ENCODE measurements at regions not wholly inside any gene's neighbourhood (a gene's known extent, or its start where the extent isn't known, plus 50 kb on each side); places are given as distances from the start of the nearest gene placed in this dataset.

GRCh38 chr4:159008671-159009070 lies 94.2 kb upstream of the RAPGEF2 start:
- no peak overlapping the region for H3K27ac Mint-ChIP-seq
- no peak for TF ChIP-seq CTCF (conservative IDR thresholded peaks at IDR 0.05)
- no peak for DNase-seq (ENCODE audit: extremely low spot score, unreplicated experiment)
- no peaks in the 10 kb centered on the region for H3K9me3 Mint-ChIP-seq
- H3K4me3 Mint-ChIP-seq, result no peak overlapping the region
- H3K4me1 Mint-ChIP-seq (ENCODE audit: unreplicated experiment), result peaks cover 10% of the 10 kb centered on the region
- H3K36me3 Mint-ChIP-seq, result no peaks in the 10 kb centered on the region
- H3K27me3 Mint-ChIP-seq, result no peaks in the 10 kb centered on the region

GRCh38 chr4:159009521-159009920 lies 93.4 kb upstream of the RAPGEF2 start:
- no peak for TF ChIP-seq CTCF (conservative IDR thresholded peaks at IDR 0.05)
- H3K4me3 Mint-ChIP-seq, result no peak overlapping the region
- H3K27ac Mint-ChIP-seq, result no peak overlapping the region
- H3K4me1 Mint-ChIP-seq (ENCODE audit: unreplicated experiment), result peaks cover 8% of the 10 kb centered on the region
- no peaks in the 10 kb centered on the region for H3K27me3 Mint-ChIP-seq
- no peak for DNase-seq (ENCODE audit: extremely low spot score, unreplicated experiment)
- H3K36me3 Mint-ChIP-seq, result no peaks in the 10 kb centered on the region
- no peaks in the 10 kb centered on the region for H3K9me3 Mint-ChIP-seq

- Mint-ChIP-seq H3K36me3 (no peaks in the 10 kb centered on the region), H3K27ac (no peak overlapping the region), H3K4me3 (no peak overlapping the region), H3K27me3 (no peaks in the 10 kb centered on the region), H3K9me3 (no peaks in the 10 kb centered on the region), H3K4me1 (ENCODE audit: unreplicated experiment) (peaks cover 8% of the 10 kb centered on the region)
- DNase-seq (ENCODE audit: extremely low spot score, unreplicated experiment), result no peak
- no peak for TF ChIP-seq CTCF (conservative IDR thresholded peaks at IDR 0.05)
These were observed 92.8 kb upstream of the RAPGEF2 start for GRCh38 chr4:159010100-159010499.

- DNase-seq (ENCODE audit: extremely low spot score, unreplicated experiment), result no peak
- H3K4me3 Mint-ChIP-seq, result no peak overlapping the region
- H3K27ac Mint-ChIP-seq, result no peak overlapping the region
- peaks cover 8% of the 10 kb centered on the region for H3K4me1 Mint-ChIP-seq (ENCODE audit: unreplicated experiment)
- no peak for TF ChIP-seq CTCF (conservative IDR thresholded peaks at IDR 0.05)
- H3K36me3 Mint-ChIP-seq, result no peaks in the 10 kb centered on the region
- H3K27me3 Mint-ChIP-seq, result no peaks in the 10 kb centered on the region
- no peaks in the 10 kb centered on the region for H3K9me3 Mint-ChIP-seq
These were observed 92.2 kb upstream of the RAPGEF2 start for GRCh38 chr4:159010563-159011260.

- Mint-ChIP-seq H3K4me1 (ENCODE audit: unreplicated experiment) (peaks cover 19% of the 10 kb centered on the region), H3K36me3 (no peaks in the 10 kb centered on the region), H3K9me3 (no peaks in the 10 kb centered on the region), H3K27ac (peak overlapping the region; percentile 42), H3K4me3 (no peak overlapping the region), H3K27me3 (no peaks in the 10 kb centered on the region)
- DNase-seq (ENCODE audit: extremely low spot score, unreplicated experiment), result no peak
- TF ChIP-seq CTCF (conservative IDR thresholded peaks at IDR 0.05), result no peak
These were observed 90.5 kb upstream of the RAPGEF2 start for GRCh38 chr4:159012381-159012780.

All from type B pancreatic cell (in vitro differentiated cells).